ENCODE measurements at regions not wholly inside any gene's neighbourhood (a gene's known extent, or its start where the extent isn't known, plus 50 kb on each side); places are given as distances from the start of the nearest gene placed in this dataset.

DNA sequence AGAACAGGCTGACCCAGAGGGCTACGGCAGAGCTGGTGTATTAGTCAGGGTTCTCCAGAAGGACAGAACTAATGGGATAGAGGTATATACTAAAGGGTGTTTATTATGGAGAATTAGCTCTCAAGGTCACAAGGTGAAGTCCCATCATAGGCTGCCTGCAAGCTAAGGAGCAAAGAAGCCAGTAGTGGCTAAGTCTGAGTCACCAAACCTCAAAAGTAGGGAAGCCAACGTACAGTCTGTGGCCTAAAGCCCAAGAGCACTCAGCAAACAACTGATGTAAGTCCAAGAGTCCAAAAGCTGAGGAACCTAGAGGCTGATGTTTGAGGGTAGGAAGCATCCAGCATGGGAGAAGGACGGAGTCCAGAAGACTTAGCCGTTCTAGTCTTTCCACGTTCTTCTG lies 179.2 kb downstream of the BACH1 start:
- Histone ChIP-seq H4K91ac (ENCODE audit: low read depth, low read length) (no peak overlapping the region), H2BK5ac (ENCODE audit: low read depth, low read length, poor library complexity) (no peak overlapping the region), H3K4me3 (ENCODE audit: low read depth, low read length) (no peak overlapping the region), H3K9ac (ENCODE audit: low read length) (no peak overlapping the region), H3K27ac (ENCODE audit: low read depth, low read length) (no peak overlapping the region), H3K36me3 (ENCODE audit: control insufficient read depth in 1 of 2, insufficient read depth in 2 of 2, low read length in 2 of 2) (no peaks in the 10 kb centered on the region), H3K23ac (ENCODE audit: low read length) (no peak overlapping the region), H2AFZ (ENCODE audit: insufficient read depth, low read length, poor library complexity) (no peak overlapping the region), H2BK120ac (ENCODE audit: insufficient read depth, low read length, poor library complexity) (no peak overlapping the region), H3K4me2 (ENCODE audit: low read length) (no peak overlapping the region), H3K27me3 (ENCODE audit: insufficient read depth, low read length) (no peaks in the 10 kb centered on the region), H3K14ac (ENCODE audit: low read length) (no peak overlapping the region), H2BK12ac (ENCODE audit: low read length) (no peak overlapping the region), H4K12ac (ENCODE audit: low read depth, low read length) (no peak overlapping the region), H3K4me1 (ENCODE audit: control insufficient read depth in 1 of 2, insufficient read depth in 2 of 2, low read length in 2 of 2) (peaks cover 0 to 2% of the 10 kb centered on the region in 2 experiments), H3K4ac (ENCODE audit: low read depth, low read length) (no peak overlapping the region), H2AK5ac (ENCODE audit: low read length) (no peak overlapping the region), H4K8ac (ENCODE audit: low read depth, low read length) (no peak overlapping the region), H3K9me3 (ENCODE audit: insufficient read depth, low read depth, low read length) (peaks cover 1% of the 10 kb centered on the region), H3K79me2 (ENCODE audit: control insufficient read depth, insufficient read depth, low read length, poor library complexity) (no peaks in the 10 kb centered on the region), H3K79me1 (ENCODE audit: low read length) (no peaks in the 10 kb centered on the region), H3K18ac (ENCODE audit: low read length) (no peak overlapping the region)
- WGBS (ENCODE audit: extremely low coverage, insufficient coverage, insufficient read length) = no CpG with 5 or more reads among the region's 5 CpGs
- no peak for DNase-seq

- H4K12ac ChIP-seq (ENCODE audit: low read depth, low read length) = no peak overlapping the region
- H2BK5ac ChIP-seq (ENCODE audit: low read depth, low read length, poor library complexity) = no peak overlapping the region
- no peak overlapping the region for H3K4ac ChIP-seq (ENCODE audit: low read depth, low read length)
- no peak for DNase-seq
- H2AK5ac ChIP-seq (ENCODE audit: low read length) = no peak overlapping the region
- no peaks in the 10 kb centered on the region for H3K9me3 ChIP-seq (ENCODE audit: insufficient read depth, low read depth, low read length)
- no peak overlapping the region for H2BK120ac ChIP-seq (ENCODE audit: insufficient read depth, low read length, poor library complexity)
- WGBS (ENCODE audit: extremely low coverage, insufficient coverage, insufficient read length) = no CpG with 5 or more reads among the region's 5 CpGs
- H3K18ac ChIP-seq (ENCODE audit: low read length) = no peak overlapping the region
- H3K23ac ChIP-seq (ENCODE audit: low read length) = no peak overlapping the region
- H3K36me3 ChIP-seq (ENCODE audit: control insufficient read depth in 1 of 2, insufficient read depth in 2 of 2, low read length in 2 of 2) = no peaks in the 10 kb centered on the region
- no peak overlapping the region for H3K4me3 ChIP-seq (ENCODE audit: low read depth, low read length)
- no peak overlapping the region for H3K14ac ChIP-seq (ENCODE audit: low read length)
- H3K4me2 ChIP-seq (ENCODE audit: low read length) = no peak overlapping the region
- no peak overlapping the region for H2AFZ ChIP-seq (ENCODE audit: insufficient read depth, low read length, poor library complexity)
- no peak overlapping the region for H3K9ac ChIP-seq (ENCODE audit: low read length)
- no peak overlapping the region for H2BK12ac ChIP-seq (ENCODE audit: low read length)
- no peaks in the 10 kb centered on the region for H3K79me1 ChIP-seq (ENCODE audit: low read length)
- H3K27ac ChIP-seq (ENCODE audit: low read depth, low read length) = no peak overlapping the region
- H3K79me2 ChIP-seq (ENCODE audit: control insufficient read depth, insufficient read depth, low read length, poor library complexity) = no peaks in the 10 kb centered on the region
- no peak overlapping the region for H4K91ac ChIP-seq (ENCODE audit: low read depth, low read length)
- H3K27me3 ChIP-seq (ENCODE audit: insufficient read depth, low read length) = no peaks in the 10 kb centered on the region
- no peak overlapping the region for H4K8ac ChIP-seq (ENCODE audit: low read depth, low read length)
- peaks cover 0 to 2% of the 10 kb centered on the region in 2 experiments for H3K4me1 ChIP-seq (ENCODE audit: control insufficient read depth in 1 of 2, insufficient read depth in 2 of 2, low read length in 2 of 2)
These were observed 182.4 kb downstream of the BACH1 start for GRCh38 chr21:29481081-29481480.

DNA sequence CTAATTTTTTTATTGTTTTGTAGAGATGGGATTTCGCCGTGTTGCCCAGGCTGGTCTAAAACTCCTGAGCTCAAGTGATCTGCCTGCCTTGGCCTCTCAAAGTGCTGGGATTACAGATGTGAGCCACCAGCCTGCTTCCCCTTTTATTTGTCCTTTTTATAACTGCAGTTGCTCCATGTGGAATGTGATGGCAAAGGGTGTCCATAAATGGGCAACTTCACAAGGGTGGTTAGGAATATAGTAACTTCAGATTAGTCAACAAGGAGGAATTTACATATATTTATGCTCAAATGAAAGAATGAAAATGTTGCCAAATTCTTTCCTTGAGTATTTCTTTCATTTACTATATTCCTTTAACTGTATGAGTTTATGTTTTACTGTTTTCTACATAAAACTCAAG lies 182.9 kb downstream of the BACH1 start:
- Histone ChIP-seq H3K9me3 (ENCODE audit: insufficient read depth, low read depth, low read length) (no peaks in the 10 kb centered on the region), H3K23ac (ENCODE audit: low read length) (no peak overlapping the region), H3K27me3 (ENCODE audit: insufficient read depth, low read length) (no peaks in the 10 kb centered on the region), H3K4me1 (ENCODE audit: control insufficient read depth in 1 of 2, insufficient read depth in 2 of 2, low read length in 2 of 2) (peaks cover 0 to 2% of the 10 kb centered on the region in 2 experiments), H3K18ac (ENCODE audit: low read length) (no peak overlapping the region), H4K12ac (ENCODE audit: low read depth, low read length) (no peak overlapping the region), H2AFZ (ENCODE audit: insufficient read depth, low read length, poor library complexity) (no peak overlapping the region), H4K8ac (ENCODE audit: low read depth, low read length) (no peak overlapping the region), H3K14ac (ENCODE audit: low read length) (no peak overlapping the region), H3K36me3 (ENCODE audit: control insufficient read depth in 1 of 2, insufficient read depth in 2 of 2, low read length in 2 of 2) (no peaks in the 10 kb centered on the region), H3K79me1 (ENCODE audit: low read length) (no peaks in the 10 kb centered on the region), H4K91ac (ENCODE audit: low read depth, low read length) (no peak overlapping the region), H3K9ac (ENCODE audit: low read length) (no peak overlapping the region), H3K79me2 (ENCODE audit: control insufficient read depth, insufficient read depth, low read length, poor library complexity) (no peaks in the 10 kb centered on the region), H2AK5ac (ENCODE audit: low read length) (no peak overlapping the region), H3K27ac (ENCODE audit: low read depth, low read length) (no peak overlapping the region), H2BK12ac (ENCODE audit: low read length) (no peak overlapping the region), H2BK5ac (ENCODE audit: low read depth, low read length, poor library complexity) (no peak overlapping the region), H3K4ac (ENCODE audit: low read depth, low read length) (no peak overlapping the region), H3K4me2 (ENCODE audit: low read length) (no peak overlapping the region), H2BK120ac (ENCODE audit: insufficient read depth, low read length, poor library complexity) (no peak overlapping the region), H3K4me3 (ENCODE audit: low read depth, low read length) (no peak overlapping the region)
- DNase-seq = no peak
- WGBS (ENCODE audit: extremely low coverage, insufficient coverage, insufficient read length) = no CpG with 5 or more reads among the region's 2 CpGs

DNA sequence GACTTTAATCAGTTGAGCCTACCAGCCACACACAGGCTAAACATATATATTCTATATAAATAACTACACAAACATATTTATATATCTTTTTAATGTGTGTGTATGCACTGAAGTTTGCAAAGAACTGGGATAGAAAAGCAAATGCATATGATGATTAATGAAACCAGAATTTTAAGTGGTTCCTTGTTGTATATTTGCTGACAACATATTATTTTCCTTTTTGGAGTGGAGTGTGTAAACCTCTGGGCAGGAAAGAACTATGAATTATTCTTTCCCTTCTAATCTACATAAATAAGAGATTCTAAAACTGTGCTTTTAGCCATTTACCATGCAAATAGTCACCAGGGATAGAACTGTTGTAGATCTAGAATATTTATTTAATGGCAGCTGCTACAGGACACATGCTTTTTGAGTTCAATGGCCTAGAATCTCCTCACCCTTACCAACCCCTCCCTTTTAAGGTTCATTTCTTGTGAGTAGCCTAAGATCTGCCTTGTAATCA lies 187.6 kb downstream of the BACH1 start:
- no peak overlapping the region for H3K4me3 ChIP-seq (ENCODE audit: low read depth, low read length)
- no peak overlapping the region for H2BK120ac ChIP-seq (ENCODE audit: insufficient read depth, low read length, poor library complexity)
- H3K79me2 ChIP-seq (ENCODE audit: control insufficient read depth, insufficient read depth, low read length, poor library complexity) = no peaks in the 10 kb centered on the region
- no peak overlapping the region for H4K91ac ChIP-seq (ENCODE audit: low read depth, low read length)
- H4K12ac ChIP-seq (ENCODE audit: low read depth, low read length) = no peak overlapping the region
- no peak overlapping the region for H3K18ac ChIP-seq (ENCODE audit: low read length)
- DNase-seq = no peak
- H3K79me1 ChIP-seq (ENCODE audit: low read length) = no peaks in the 10 kb centered on the region
- no peaks in the 10 kb centered on the region for H3K9me3 ChIP-seq (ENCODE audit: insufficient read depth, low read depth, low read length)
- H3K14ac ChIP-seq (ENCODE audit: low read length) = no peak overlapping the region
- no peak overlapping the region for H4K8ac ChIP-seq (ENCODE audit: low read depth, low read length)
- no peak overlapping the region for H3K27ac ChIP-seq (ENCODE audit: low read depth, low read length)
- no peak overlapping the region for H2AFZ ChIP-seq (ENCODE audit: insufficient read depth, low read length, poor library complexity)
- H3K23ac ChIP-seq (ENCODE audit: low read length) = no peak overlapping the region
- no peak overlapping the region for H3K4ac ChIP-seq (ENCODE audit: low read depth, low read length)
- no peak overlapping the region for H3K4me2 ChIP-seq (ENCODE audit: low read length)
- H2BK5ac ChIP-seq (ENCODE audit: low read depth, low read length, poor library complexity) = no peak overlapping the region
- H3K27me3 ChIP-seq (ENCODE audit: insufficient read depth, low read length) = no peaks in the 10 kb centered on the region
- no peak overlapping the region for H3K9ac ChIP-seq (ENCODE audit: low read length)
- no peaks in the 10 kb centered on the region for H3K36me3 ChIP-seq (ENCODE audit: control insufficient read depth in 1 of 2, insufficient read depth in 2 of 2, low read length in 2 of 2)
- no peaks in the 10 kb centered on the region for H3K4me1 ChIP-seq (ENCODE audit: control insufficient read depth in 1 of 2, insufficient read depth in 2 of 2, low read length in 2 of 2)
- H2BK12ac ChIP-seq (ENCODE audit: low read length) = no peak overlapping the region
- no peak overlapping the region for H2AK5ac ChIP-seq (ENCODE audit: low read length)
